GM19023 (cell line): ENCODE measurements at regions not wholly inside any gene's neighbourhood (a gene's known extent, or its start where the extent isn't known, plus 50 kb on each side); places are given as distances from the start of the nearest gene placed in this dataset.
"Not testable (repeated sequence)": the region's sequence is repeated elsewhere in the genome, so short reads cannot be mapped to it uniquely, and the experiment has no call there.

Experiments
- ATAC-seq: cut with Tn5 transposase; IDR thresholded peaks from one replicate; pipeline ENCODE4 v1.9.1; 2021; ENCODE audit warnings: mild to moderate bottlenecking, moderate library complexity; ENCODE audit not compliant: unreplicated experiment

GRCh38 chr14:85175556-85175955 lies 354.4 kb upstream of the FLRT2 start:
- no peak for ATAC-seq

- ATAC-seq = no peak
These were observed 351.1 kb upstream of the FLRT2 start for GRCh38 chr14:85178864-85179263.

DNA sequence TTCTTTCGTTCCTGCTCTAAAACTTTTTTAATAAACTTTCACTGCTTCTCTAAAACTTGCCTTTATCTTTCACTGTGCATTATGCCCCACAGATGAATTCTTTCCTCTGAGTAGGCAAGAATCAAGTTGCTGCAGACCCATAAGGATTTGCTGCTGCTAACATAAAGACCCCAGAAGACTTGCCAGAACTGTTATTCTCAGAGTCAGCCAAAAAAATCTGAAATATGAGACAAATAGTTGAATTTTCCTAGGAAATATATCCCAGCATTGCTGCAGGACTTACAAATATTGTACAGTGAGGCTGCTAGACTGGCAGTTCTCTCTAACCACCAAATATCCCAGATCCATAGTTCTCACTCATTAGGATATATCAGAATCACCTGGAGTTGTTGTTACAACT lies 349.1 kb upstream of the FLRT2 start:
- no peak for ATAC-seq

- no peak for ATAC-seq
These were observed 347.7 kb upstream of the FLRT2 start for GRCh38 chr14:85182282-85182681.

DNA sequence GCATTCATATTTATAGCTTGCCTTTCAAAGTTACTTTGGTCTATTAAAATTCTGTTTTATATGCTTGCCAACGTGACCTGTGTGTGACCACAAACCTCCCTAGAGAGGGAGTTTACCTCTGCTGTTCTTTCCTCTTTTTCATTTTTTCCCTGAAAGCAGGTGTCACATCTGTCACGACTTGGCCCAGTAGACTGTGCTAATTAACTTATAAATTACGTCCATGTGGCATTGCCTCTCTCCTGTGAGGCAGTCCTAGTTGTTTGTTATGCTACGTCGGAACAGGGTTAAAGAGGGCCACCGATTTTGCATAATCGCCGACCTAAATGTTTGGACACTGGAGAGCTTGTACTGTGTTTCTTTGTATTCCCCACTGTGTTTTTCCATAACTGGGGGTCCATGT lies 343.9 kb upstream of the FLRT2 start:
- ATAC-seq = no peak

- ATAC-seq = no peak
These were observed 342.4 kb upstream of the FLRT2 start for GRCh38 chr14:85187521-85187920.

DNA sequence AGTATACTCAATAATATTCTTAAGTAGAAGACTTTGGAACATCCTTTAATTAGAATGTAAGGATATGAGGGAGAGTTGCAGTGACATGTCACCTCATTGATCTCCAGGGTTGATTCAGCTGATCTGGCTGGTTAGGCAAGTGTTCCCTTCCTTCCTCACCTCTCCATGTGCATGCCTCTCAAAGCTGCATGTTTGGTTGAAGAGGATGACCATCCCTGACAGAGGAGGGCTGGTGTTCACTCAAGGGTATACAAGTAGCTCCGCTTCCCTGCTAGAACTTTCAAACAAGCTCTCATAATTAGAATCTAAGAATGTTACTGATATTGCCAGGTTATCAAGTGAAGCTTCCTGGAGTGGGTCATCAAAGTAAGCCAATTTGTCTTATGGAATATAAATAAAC lies 341.1 kb upstream of the FLRT2 start:
- ATAC-seq = no peak

DNA sequence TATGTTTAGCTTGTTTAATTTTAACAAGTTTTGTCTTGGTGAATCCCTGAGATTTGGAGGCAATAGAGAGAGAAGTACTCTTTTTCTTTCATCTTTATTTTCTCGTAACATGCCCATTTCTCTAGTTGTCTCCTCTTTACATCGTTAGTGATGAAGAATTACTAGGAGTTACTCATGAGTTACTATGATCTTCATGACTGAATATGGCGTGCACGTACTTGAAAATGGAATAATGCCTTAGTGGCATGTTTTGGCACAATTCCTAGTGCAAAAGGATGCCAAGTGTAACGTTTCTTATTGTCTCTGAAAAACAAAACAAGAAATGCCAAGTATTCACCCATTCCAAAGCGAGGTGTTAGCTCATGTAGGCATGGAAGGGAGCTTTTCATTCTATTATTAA lies 340.7 kb upstream of the FLRT2 start:
- ATAC-seq = not testable (repeated sequence)

DNA sequence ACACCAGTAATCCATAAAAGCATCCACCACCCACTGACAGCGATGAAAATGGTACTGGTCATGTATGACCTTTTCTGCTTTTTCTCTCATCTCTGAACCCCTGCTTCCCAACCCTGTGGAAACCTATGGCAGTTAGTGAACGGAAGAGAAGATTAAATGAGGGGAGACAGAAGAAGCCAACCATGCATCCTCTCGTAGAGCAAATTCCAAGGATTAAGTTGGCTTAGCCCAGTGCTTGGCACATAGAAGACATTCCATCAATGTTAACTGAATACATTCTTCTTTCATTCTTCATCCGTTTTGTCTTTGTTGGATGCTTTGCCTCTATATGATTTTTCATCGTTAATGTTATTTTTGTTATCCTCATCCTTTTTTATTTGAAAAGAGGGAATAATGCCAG lies 339.7 kb upstream of the FLRT2 start:
- no peak for ATAC-seq

DNA sequence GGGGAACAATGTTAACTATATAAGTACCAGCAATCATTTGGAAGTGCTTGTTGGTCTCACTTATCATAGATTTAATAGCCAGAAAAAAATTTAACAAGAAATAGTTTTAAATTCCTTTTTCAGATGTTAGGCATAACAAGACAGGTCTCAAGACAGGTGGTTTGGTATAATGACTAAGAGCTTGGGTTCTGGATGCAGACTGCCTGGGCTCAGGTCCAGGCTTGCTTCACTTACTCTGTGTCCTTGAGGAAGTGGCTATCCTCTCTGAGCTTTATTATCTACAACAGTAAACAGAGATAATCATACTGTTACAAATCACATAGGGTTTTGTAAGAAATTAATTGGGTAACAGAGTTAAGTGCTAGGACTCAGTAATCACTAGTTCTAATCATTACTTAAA lies 338.0 kb upstream of the FLRT2 start:
- no peak for ATAC-seq

- no peak for ATAC-seq
These were observed 334.0 kb upstream of the FLRT2 start for GRCh38 chr14:85195872-85196477.

GRCh38 chr14:85198001-85198400 lies 331.9 kb upstream of the FLRT2 start:
- ATAC-seq = no peak

DNA sequence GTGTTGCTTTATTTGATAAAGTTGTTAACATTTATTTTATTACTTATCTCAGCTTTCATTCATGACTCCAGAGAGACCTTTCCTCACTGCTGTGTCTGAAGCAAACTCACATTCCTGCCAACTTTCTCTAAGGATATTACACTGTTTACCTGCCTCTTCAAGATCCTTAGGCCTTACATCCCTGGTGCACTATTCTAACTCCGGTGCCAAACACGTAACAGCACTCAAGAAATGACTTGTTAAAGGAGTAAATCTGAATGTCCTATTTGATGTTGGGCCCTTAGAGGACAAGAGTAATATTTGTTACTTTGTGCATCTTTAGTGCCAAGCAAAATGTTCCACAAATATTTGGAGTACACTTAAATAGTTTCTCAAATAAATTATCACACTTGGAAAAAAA lies 324.1 kb upstream of the FLRT2 start:
- no peak for ATAC-seq

- no peak for ATAC-seq
These were observed 315.5 kb upstream of the FLRT2 start for GRCh38 chr14:85214471-85214870.

DNA sequence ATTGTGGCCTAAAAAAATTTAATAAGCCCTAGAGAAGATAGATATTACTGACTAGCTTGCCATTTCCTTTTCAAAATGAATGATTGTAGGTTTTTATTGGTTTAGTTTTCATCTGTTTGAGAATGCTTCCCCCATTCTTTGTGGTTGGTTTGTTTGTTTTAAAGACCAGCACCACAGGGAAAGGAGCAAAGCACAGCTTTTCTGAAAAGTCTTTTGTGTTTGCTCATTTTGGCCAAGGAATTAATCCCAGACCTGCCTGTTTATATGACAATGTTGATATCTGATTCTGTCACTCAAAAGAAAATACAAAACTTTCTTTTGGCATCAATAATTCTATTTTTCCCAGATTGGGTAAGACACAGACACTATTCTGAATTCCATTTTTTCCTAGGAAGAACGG lies 312.5 kb upstream of the FLRT2 start:
- ATAC-seq = no peak

DNA sequence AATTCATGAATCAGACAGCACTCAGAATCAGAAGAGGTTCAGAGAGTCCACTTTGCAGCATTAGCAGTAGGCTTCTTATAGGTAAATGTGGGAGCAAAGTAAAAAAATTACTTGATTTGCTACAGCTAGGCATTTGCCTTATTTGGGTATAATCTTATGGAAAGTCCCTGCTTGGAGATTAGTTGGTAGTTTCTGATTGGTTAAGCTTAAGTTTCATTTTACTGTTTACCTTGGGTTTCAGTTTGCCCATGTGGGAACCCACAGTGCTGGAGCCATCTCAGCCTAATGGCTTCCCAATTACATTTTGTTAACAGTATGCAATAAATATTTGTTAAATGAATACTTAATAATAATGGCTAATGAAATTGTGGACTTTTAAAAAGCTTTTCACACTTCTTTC lies 311.0 kb upstream of the FLRT2 start:
- no peak for ATAC-seq

DNA sequence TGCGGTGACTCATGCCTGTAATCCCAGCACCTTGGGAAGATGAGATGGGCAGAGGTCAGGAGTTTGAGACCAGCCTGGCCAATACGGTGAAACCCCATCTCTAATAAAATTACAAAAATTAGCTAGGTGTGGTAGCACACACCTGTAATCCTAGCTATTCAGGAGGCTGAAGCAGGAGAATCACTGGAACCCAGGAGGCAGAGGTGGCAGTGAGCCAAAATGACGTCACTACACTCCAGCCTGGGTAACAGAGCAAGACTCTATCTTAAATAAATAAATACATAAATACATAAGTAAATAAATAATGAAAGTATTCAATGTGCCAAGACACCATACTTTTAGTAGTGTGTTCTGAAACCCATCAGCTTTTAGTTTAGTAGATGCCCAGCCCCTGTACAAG lies 308.1 kb upstream of the FLRT2 start:
- no peak for ATAC-seq

GRCh38 chr14:85222341-85222740 lies 307.6 kb upstream of the FLRT2 start:
- ATAC-seq = no peak

DNA sequence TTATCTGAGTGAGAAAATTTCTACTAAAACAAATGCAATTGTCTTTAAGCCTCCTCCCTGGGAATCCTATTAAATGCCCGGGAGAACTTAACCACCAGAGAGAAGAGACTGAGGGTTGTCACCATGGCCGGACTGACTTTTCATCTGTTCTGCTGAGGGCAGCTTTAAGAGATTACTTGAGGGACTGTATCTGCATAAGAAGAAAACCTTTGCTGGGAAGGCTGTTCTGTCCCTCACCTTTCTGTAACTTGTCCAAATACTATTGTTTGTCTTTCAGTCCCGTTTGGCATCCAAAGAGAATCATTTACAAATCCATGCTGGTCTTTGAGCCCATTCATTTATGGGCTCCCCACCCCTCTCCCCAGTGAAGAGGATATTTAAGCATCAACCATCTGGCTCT lies 306.3 kb upstream of the FLRT2 start:
- no peak for ATAC-seq

- no peak for ATAC-seq
These were observed 305.7 kb upstream of the FLRT2 start for GRCh38 chr14:85224241-85224640.

- ATAC-seq = no peak
These were observed 296.2 kb upstream of the FLRT2 start for GRCh38 chr14:85233756-85234155.

- ATAC-seq = no peak
These were observed 295.6 kb upstream of the FLRT2 start for GRCh38 chr14:85234156-85235025.

DNA sequence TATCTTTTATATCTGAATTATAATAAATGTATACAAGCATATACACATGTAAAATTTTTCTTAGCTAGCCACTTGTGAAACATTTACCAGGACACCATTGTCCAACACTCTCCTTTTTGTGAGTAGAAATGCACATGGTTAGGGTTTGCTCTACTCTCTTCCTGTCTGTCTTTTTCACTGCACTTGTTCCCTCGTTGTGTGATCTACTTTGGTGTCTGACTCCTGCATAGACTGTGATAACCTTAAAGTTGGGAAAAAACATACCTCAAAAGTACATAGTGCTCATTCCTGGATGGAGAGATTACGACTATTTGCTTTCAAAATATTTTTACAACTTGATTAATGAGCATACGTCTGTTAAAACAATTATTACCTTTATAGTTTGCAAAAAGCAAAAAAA lies 294.1 kb upstream of the FLRT2 start:
- ATAC-seq = no peak
